A549 (cell line): ENCODE measurements at regions not wholly inside any gene's neighbourhood (a gene's known extent, or its start where the extent isn't known, plus 50 kb on each side); places are given as distances from the start of the nearest gene placed in this dataset.

Source experiments
- ATAC-seq, 2 experiments: fragments of 200-7000 bp in 1 of 2; fragments of >200 bp in 1 of 2; cut with Nextera tagmentation in 1 of 2; cut with Tn5 transposase in 1 of 2; 3 replicates each; pipeline versions ENCODE4 v1.8.0 to v1.9.1; 2018 to 2020; ENCODE audit warnings: mild to moderate bottlenecking in 1 of 2, moderate library complexity in 1 of 2
- CTCF ChIA-PET: fragments of 300-600 bp; sonication (Branson Sonifier 250); formaldehyde crosslinking; extraction: SDS; loops from one replicate; lab custom pipeline; 2021; ENCODE audit warnings: antibody characterized with exemption, inconsistent platforms; lab: Yijun Ruan, JAX
- POLR2A ChIA-PET: fragments of 350-600 bp; formaldehyde crosslinking; extraction: SDS; loops from one replicate; lab custom pipeline; 2021; ENCODE audit warnings: antibody characterized with exemption, inconsistent platforms; lab: Yijun Ruan, JAX
- DNase-seq, 2 experiments: peaks; one replicate each; pipeline versions ENCODE4 v3.0.0 to v3.0.0-alpha.2; 2011 to 2016; ENCODE audit warnings: low read depth in 1 of 2, low spot score in 1 of 2
- FAIRE-seq: peaks from 2 replicates; lab custom pipeline; 2011; peaks lifted over from hg19 to GRCh38; lab: Jason Lieb, UNC
- H3K27ac ChIP-seq, 2 experiments: fragments of >200 bp; sonication (Bioruptor Twin); formaldehyde crosslinking; 3 replicates each; pipeline ENCODE4 v1.5.1; 2016 to 2017
- H3K4me1 ChIP-seq: fragments of >200 bp; sonication (Bioruptor Twin); formaldehyde crosslinking; 3 replicates; pipeline ENCODE4 v1.6.1; 2016
- H3K4me2 ChIP-seq: fragments of >200 bp; sonication (Bioruptor Twin); formaldehyde crosslinking; 3 replicates; pipeline ENCODE4 v1.6.1; 2016
- H3K4me3 ChIP-seq: fragments of >200 bp; sonication (Bioruptor Twin); formaldehyde crosslinking; 3 replicates; pipeline ENCODE4 v1.5.1; 2016
- H3K9me3 ChIP-seq: fragments of >200 bp; sonication (Bioruptor Twin); formaldehyde crosslinking; 3 replicates; pipeline ENCODE4 v1.6.1; 2016
- BCL3 ChIP-seq: fragments of >200 bp; sonication (Bioruptor Twin); formaldehyde crosslinking; IDR thresholded peaks from 3 replicates; pipeline ENCODE4 v1.6.1; 2016
- CBX2 ChIP-seq: fragments of 200-600 bp; sonication (generic); IDR thresholded peaks from 2 replicates; pipeline ENCODE4 v1.6.1; 2016; ENCODE audit warnings: low read depth, mild to moderate bottlenecking, borderline replicate concordance
- CBX8 ChIP-seq: fragments of 200-600 bp; sonication (generic); IDR thresholded peaks from 2 replicates; pipeline ENCODE4 v1.6.1; 2016
- CEBPB ChIP-seq, 2 experiments: fragments of >200 bp in 1 of 2; sonication (Bioruptor Twin) in 1 of 2; formaldehyde crosslinking in 1 of 2; IDR thresholded peaks; 2 replicates each; pipeline ENCODE4 v1.6.1; 2012 to 2016
- CHD2 ChIP-seq: fragments of 150-350 bp; IDR thresholded peaks from 2 replicates; pipeline ENCODE4 v1.6.1; 2014; ENCODE audit warnings: low read length; ENCODE audit not compliant: partially characterized antibody
- CTCF ChIP-seq: fragments of >200 bp; sonication (Bioruptor Twin); formaldehyde crosslinking; IDR thresholded peaks from 3 replicates; pipeline ENCODE4 v1.5.1; 2016
- EHMT2 ChIP-seq: fragments of 200-600 bp; sonication (generic); IDR thresholded peaks from 2 replicates; pipeline ENCODE4 v1.6.1; 2016; ENCODE audit warnings: antibody characterized with exemption, low read depth, mild to moderate bottlenecking, moderate library complexity
- FOSB ChIP-seq: fragments of 250-450 bp; sonication (Bioruptor Pico); IDR thresholded peaks from 2 replicates; pipeline ENCODE4 v1.5.0; 2020; ENCODE audit warnings: mild to moderate bottlenecking, moderate library complexity
- FOSL2 ChIP-seq, 2 experiments: fragments of 450-650 bp in 1 of 2; fragments of >200 bp in 1 of 2; sonication (Bioruptor Twin) in 1 of 2; formaldehyde crosslinking; IDR thresholded peaks; 2 replicates each; pipeline versions ENCODE4 v1.5.0 to v1.6.1; 2016 to 2020; ENCODE audit warnings: mild to moderate bottlenecking in 1 of 2, moderate library complexity in 1 of 2
- GATA3 ChIP-seq: IDR thresholded peaks from 2 replicates; pipeline ENCODE4 v1.6.1; 2012; ENCODE audit warnings: borderline replicate concordance
- HDAC2 ChIP-seq: fragments of 200-600 bp; sonication (generic); IDR thresholded peaks from 2 replicates; pipeline ENCODE4 v1.6.1; 2016
- HEYL ChIP-seq: fragments of 250-450 bp; sonication (Bioruptor Pico); IDR thresholded peaks from 2 replicates; pipeline ENCODE4 v1.8.0; 2021; ENCODE audit warnings: mild to moderate bottlenecking, moderate library complexity
- HOXB5 ChIP-seq: fragments of 250-450 bp; sonication (Bioruptor Pico); IDR thresholded peaks from 2 replicates; pipeline ENCODE4 v1.5.0; 2020; ENCODE audit warnings: mild to moderate bottlenecking, moderate library complexity
- KDM5A ChIP-seq: fragments of 200-600 bp; sonication (generic); IDR thresholded peaks from 2 replicates; pipeline ENCODE4 v1.6.1; 2016; ENCODE audit warnings: antibody characterized with exemption, mild to moderate bottlenecking
- MYC ChIP-seq: IDR thresholded peaks from 2 replicates; pipeline ENCODE4 v1.6.1; 2012; ENCODE audit warnings: mild to moderate bottlenecking, inconsistent platforms, low read length, improper control_type of control experiment, borderline replicate concordance
- NFE2L2 ChIP-seq: fragments of 150-350 bp; conservative IDR thresholded peaks from 2 replicates; pipeline ENCODE4 v1.6.1; 2014; ENCODE audit warnings: low read length
- NR3C1 ChIP-seq: fragments of >200 bp; sonication (Bioruptor Twin); formaldehyde crosslinking; IDR thresholded peaks from 3 replicates; pipeline ENCODE4 v1.6.1; 2017
- PBX3 ChIP-seq: IDR thresholded peaks from 2 replicates; pipeline ENCODE4 v1.6.1; 2012
- POLR2AphosphoS2 ChIP-seq: conservative IDR thresholded peaks from 2 replicates; pipeline ENCODE4 v1.6.1; 2012; ENCODE audit warnings: low read length, improper control_type of control experiment, inconsistent platforms
- RAD21 ChIP-seq, 2 experiments: fragments of >200 bp in 1 of 2; sonication (Bioruptor Twin) in 1 of 2; formaldehyde crosslinking in 1 of 2; IDR thresholded peaks in 1 of 2; conservative IDR thresholded peaks in 1 of 2; 2 replicates in 1 of 2; 3 replicates in 1 of 2; pipeline ENCODE4 v1.6.1; 2012 to 2018; ENCODE audit warnings: inconsistent platforms in 1 of 2
- RCOR1 ChIP-seq: fragments of 150-350 bp; IDR thresholded peaks from 2 replicates; pipeline ENCODE4 v1.6.1; 2014; ENCODE audit warnings: antibody characterized with exemption, low read length, low read depth
- RFX5 ChIP-seq: fragments of 450-650 bp; IDR thresholded peaks from 2 replicates; pipeline ENCODE4 v1.7.1; 2014; ENCODE audit warnings: antibody characterized with exemption, mild to moderate bottlenecking, moderate library complexity
- SREBF2 ChIP-seq: fragments of 450-650 bp; IDR thresholded peaks from 2 replicates; pipeline ENCODE4 v1.6.1; 2014; ENCODE audit warnings: mild to moderate bottlenecking, moderate library complexity
- TFCP2L1 ChIP-seq: fragments of 250-450 bp; sonication (Bioruptor Pico); IDR thresholded peaks from 2 replicates; pipeline ENCODE4 v1.5.0; 2021; ENCODE audit warnings: mild to moderate bottlenecking
- TP53 ChIP-seq: fragments of 250-450 bp; sonication (Bioruptor Pico); IDR thresholded peaks from 2 replicates; pipeline ENCODE4 v1.5.0; 2021; ENCODE audit warnings: mild to moderate bottlenecking, moderate library complexity
- USF2 ChIP-seq: fragments of 450-650 bp; IDR thresholded peaks from 2 replicates; pipeline ENCODE4 v1.6.1; 2014; ENCODE audit warnings: antibody characterized with exemption
- ZSCAN20 ChIP-seq: fragments of 250-450 bp; sonication (Bioruptor Pico); IDR thresholded peaks from 2 replicates; pipeline ENCODE4 v1.8.0; 2022; ENCODE audit warnings: mild to moderate bottlenecking, moderate library complexity
- WGBS: methylation state at CpG from one replicate; pipeline ENCODE4 v1.1.6; 2017; ENCODE audit errors: missing lambda C conversion rate; 5-methylcytosine and 5-hydroxymethylcytosine counted together

- TF ChIP-seq BCL3 (no peak), CBX8 (no peak), HDAC2 (no peak)
Observed at GRCh38 chr7:32179567-32179966, 109.4 kb upstream of the PDE1C start (continued).

- WGBS, result 88% methylated on average over 7 of the region's 7 CpGs
- DNase-seq, result no peak
- ChIA-PET POLR2A (no interaction called here), CTCF (interaction anchor here (1.4 to 3.2 kb wide), 3 partner anchors 14 to 435 kb away, joined by 4 to 12 read pairs (median 5); no protein-coding TSS in a partner anchor)
- H3K4me2 ChIP-seq, result no peak overlapping the region
- ATAC-seq, result no peak
- no peak for TF ChIP-seq CBX2
- no peak for TF ChIP-seq TFCP2L1 (CRISPR knock-in tag)
- TF ChIP-seq NFE2L2, result no peak
- TF ChIP-seq NR3C1, result no peak
- TF ChIP-seq MYC, result no peak
- TF ChIP-seq FOSB, result no peak
- no peak for TF ChIP-seq CHD2
- TF ChIP-seq RCOR1, result no peak
- TF ChIP-seq CEBPB (IDR thresholded peaks at IDR 0.05), result no peak
- TF ChIP-seq RFX5, result no peak
- no peak for TF ChIP-seq KDM5A
- TF ChIP-seq TP53 (CRISPR knock-in tag), result no peak
- H3K9me3 ChIP-seq, result no peaks in the 10 kb centered on the region
- no peak for FAIRE-seq
- no peaks in the 10 kb centered on the region for H3K4me1 ChIP-seq
- H3K4me3 ChIP-seq, result no peak overlapping the region
- H3K27ac ChIP-seq, result no peak overlapping the region
Observed at GRCh38 chr7:32178677-32179366, 108.6 kb upstream of the PDE1C start.

- H3K27ac ChIP-seq, result no peak overlapping the region
- H3K4me2 ChIP-seq, result no peak overlapping the region
- H3K9me3 ChIP-seq, result no peaks in the 10 kb centered on the region
- ChIA-PET POLR2A (no interaction called here), CTCF (interaction anchor here (1.9 to 3.2 kb wide), 2 partner anchors 12 to 27 kb away, joined by 5 to 12 read pairs; no protein-coding TSS in a partner anchor)
- TF ChIP-seq HDAC2 (no peak), CBX2 (no peak), CTCF (no peak), HOXB5 (CRISPR knock-in tag) (no peak), BCL3 (no peak), POLR2AphosphoS2 (no peak), FOSB (no peak), RAD21 (conservative IDR thresholded peaks at IDR 0.05 in 1 of 2, IDR thresholded peaks at IDR 0.05 in 1 of 2) (no peak), FOSL2 (IDR thresholded peaks at IDR 0.05) (no peak), FOSL2 (CRISPR knock-in tag; IDR thresholded peaks at IDR 0.05) (no peak), PBX3 (no peak), USF2 (no peak), MYC (no peak), GATA3 (no peak), HEYL (CRISPR knock-in tag) (no peak), EHMT2 (no peak), ZSCAN20 (CRISPR knock-in tag) (no peak), TP53 (CRISPR knock-in tag) (no peak), SREBF2 (no peak)
- H3K4me1 ChIP-seq, result no peaks in the 10 kb centered on the region
- WGBS, result 68% methylated on average over 6 of the region's 6 CpGs
- ATAC-seq (no peak), DNase-seq (no peak), FAIRE-seq (no peak)
- H3K4me3 ChIP-seq, result no peak overlapping the region
Observed at GRCh38 chr7:32177232-32177631, 107.0 kb upstream of the PDE1C start.
